ENCODE measurements at regions not wholly inside any gene's neighbourhood (a gene's known extent, or its start where the extent isn't known, plus 50 kb on each side); places are given as distances from the start of the nearest gene placed in this dataset.

- TF ChIP-seq CTCF (IDR thresholded peaks at IDR 0.05), result no peak
- no peak for TF ChIP-seq POLR2A (IDR thresholded peaks at IDR 0.05)
- TF ChIP-seq EP300 (IDR thresholded peaks at IDR 0.05; ENCODE audit: low read depth), result no peak
Observed at GRCh38 chr3:77917225-77917624, 877.3 kb downstream of the ROBO2 start.

Measured in transverse colon (tissue), 3 donors.